GM10248 (cell line): ENCODE measurements at regions not wholly inside any gene's neighbourhood (a gene's known extent, or its start where the extent isn't known, plus 50 kb on each side); places are given as distances from the start of the nearest gene placed in this dataset.

Experiments used
- CTCF ChIA-PET: fragments of 300-600 bp; sonication (Branson Sonifier 250); formaldehyde crosslinking; extraction: SDS; loops from one replicate; lab custom pipeline; 2021; ENCODE audit warnings: antibody characterized with exemption; lab: Yijun Ruan, JAX
- POLR2A ChIA-PET: fragments of 350-650 bp; sonication (Branson Sonifier 250); formaldehyde crosslinking; extraction: SDS; loops from one replicate; lab custom pipeline; 2020; ENCODE audit warnings: antibody characterized with exemption; lab: Yijun Ruan, JAX
- DNase-seq: peaks from one replicate; pipeline ENCODE4 v3.0.0; 2012; ENCODE audit errors: extremely low spot score
- TF ChIP-seq, protein P1 (sequence below): IDR thresholded peaks from 2 replicates; pipeline ENCODE4 v1.5.1; 2012; ENCODE audit warnings: mild to moderate bottlenecking, low read depth; ENCODE audit errors: extremely low read depth, missing control alignments, control extremely low read depth

DNA sequence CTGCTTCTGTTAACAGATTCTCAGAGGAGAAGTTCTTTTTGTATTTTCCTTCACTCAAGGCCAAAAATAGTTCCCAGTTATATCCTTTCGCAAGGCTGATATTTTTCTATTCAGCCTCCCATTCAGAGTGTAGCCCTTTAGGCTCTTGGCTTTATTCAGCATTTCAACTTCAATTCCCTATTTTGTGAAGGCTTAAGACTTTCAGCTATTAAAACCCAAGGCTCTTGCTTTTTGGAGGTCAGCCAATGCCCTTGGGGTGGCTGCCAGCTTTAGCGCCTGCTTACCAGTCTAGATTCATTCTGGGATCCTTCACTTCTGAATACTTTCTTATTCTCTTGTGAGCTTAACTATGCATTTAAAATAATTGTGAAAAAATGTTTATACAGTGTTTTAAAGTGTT, 57.3 kb upstream of the ADGRA3 start:
- ChIA-PET POLR2A (no interaction called here), CTCF (no interaction called here)
- DNase-seq = no peak
- TF ChIP-seq, protein P1, sequence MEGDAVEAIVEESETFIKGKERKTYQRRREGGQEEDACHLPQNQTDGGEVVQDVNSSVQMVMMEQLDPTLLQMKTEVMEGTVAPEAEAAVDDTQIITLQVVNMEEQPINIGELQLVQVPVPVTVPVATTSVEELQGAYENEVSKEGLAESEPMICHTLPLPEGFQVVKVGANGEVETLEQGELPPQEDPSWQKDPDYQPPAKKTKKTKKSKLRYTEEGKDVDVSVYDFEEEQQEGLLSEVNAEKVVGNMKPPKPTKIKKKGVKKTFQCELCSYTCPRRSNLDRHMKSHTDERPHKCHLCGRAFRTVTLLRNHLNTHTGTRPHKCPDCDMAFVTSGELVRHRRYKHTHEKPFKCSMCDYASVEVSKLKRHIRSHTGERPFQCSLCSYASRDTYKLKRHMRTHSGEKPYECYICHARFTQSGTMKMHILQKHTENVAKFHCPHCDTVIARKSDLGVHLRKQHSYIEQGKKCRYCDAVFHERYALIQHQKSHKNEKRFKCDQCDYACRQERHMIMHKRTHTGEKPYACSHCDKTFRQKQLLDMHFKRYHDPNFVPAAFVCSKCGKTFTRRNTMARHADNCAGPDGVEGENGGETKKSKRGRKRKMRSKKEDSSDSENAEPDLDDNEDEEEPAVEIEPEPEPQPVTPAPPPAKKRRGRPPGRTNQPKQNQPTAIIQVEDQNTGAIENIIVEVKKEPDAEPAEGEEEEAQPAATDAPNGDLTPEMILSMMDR = no peak

DNA sequence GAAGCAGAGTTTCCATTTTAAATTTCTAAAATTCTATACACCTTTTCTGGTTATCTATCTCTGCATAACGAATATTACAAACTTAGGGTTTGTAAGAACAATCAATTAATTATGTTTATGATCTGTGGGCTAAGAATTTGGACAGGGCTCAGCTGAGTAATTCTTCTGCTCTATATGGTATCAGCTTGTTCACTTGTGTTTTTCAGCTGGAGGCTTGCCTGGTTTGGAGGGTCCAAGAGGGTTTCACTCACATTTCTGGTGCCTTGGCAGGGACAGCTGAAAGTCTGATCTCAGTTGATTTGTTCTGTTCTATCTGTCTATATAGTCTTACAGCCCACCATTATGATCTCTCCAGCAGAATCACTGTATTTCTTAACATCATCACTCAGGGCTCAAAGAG, 57.8 kb upstream of the ADGRA3 start:
- no peak for DNase-seq
- POLR2A ChIA-PET = no interaction called here
- CTCF ChIA-PET = no interaction called here
- TF ChIP-seq, protein P1 = no peak

DNA sequence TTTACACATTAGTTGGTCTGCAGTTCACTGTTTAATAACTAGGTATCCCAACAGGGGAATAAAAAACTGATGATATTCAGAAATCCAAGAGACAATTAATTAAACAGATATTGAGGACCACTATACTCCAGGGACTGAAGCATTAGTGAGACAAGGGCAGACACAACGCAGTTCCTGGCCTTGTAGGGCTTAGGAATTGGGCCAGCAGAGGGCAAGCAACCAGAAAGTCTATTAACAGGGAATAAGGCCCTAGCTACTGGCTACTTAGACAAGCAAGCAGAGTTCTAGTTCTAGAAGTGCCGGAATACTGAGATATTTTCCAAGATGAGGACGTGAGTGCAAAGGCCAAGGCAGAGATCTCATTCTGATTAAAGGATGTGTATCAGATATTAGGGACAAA, 58.6 kb upstream of the ADGRA3 start:
- ChIA-PET POLR2A (no interaction called here), CTCF (no interaction called here)
- TF ChIP-seq, protein P1 = no peak
- DNase-seq = no peak

- CTCF ChIA-PET = interaction anchor here (1.1 kb wide), 1 partner anchor 14 kb away, joined by 3 read pairs; no protein-coding TSS in a partner anchor
- TF ChIP-seq, protein P1 = no peak
- DNase-seq = no peak
- POLR2A ChIA-PET = no interaction called here
Observed at GRCh38 chr4:22574880-22575279, 59.0 kb upstream of the ADGRA3 start.

DNA sequence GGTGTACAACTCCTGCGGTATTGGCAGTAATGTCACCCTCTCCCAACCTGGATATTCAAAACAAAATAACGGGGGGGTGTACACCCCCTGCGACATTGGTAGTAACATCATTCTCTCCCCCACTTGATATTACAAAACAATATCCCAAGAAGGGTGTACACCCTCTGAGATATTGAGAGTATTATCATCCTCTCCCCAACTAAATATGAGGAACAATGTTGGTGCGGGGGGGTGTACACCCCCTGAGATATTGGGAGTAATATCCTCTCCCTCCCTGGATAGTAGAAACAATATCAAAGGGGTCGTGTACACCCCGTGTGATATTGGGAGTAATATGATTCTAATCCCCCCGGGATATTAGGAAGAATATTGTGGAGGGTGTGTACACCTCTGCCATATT, 71.4 kb upstream of the ADGRA3 start:
- DNase-seq = no peak
- CTCF ChIA-PET = no interaction called here
- POLR2A ChIA-PET = no interaction called here
- TF ChIP-seq, protein P1 = no peak

- TF ChIP-seq, protein P1 = no peak
- POLR2A ChIA-PET = no interaction called here
- CTCF ChIA-PET = no interaction called here
- no peak for DNase-seq
Observed at GRCh38 chr4:22593933-22594332, 78.1 kb upstream of the ADGRA3 start.

DNA sequence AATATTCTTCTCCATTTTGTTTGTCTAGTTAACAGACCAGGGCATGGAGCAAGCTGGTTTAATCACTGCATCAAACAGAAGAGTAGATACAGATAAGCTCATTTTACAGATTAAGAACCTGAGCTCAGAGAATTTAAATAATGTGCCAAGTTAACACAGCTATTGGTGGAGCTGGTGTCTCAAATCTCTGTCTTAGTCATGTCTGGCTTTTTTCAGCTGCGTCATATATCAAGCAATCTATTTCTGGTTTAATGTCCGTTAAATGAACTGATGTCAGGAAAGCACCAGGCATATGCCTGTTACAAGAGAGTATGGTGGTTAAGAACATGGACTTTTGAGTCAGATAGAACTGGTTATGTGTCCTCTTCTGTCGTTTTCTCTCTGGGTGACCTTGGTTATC, 79.8 kb upstream of the ADGRA3 start:
- DNase-seq = no peak
- CTCF ChIA-PET = interaction anchor here (1.7 kb wide), 1 partner anchor 12 kb away, joined by 4 read pairs; no protein-coding TSS in a partner anchor
- TF ChIP-seq, protein P1 = no peak
- POLR2A ChIA-PET = no interaction called here
